ENCODE measurements at regions not wholly inside any gene's neighbourhood (a gene's known extent, or its start where the extent isn't known, plus 50 kb on each side); places are given as distances from the start of the nearest gene placed in this dataset.
"Not testable (repeated sequence)": the region's sequence is repeated elsewhere in the genome, so short reads cannot be mapped to it uniquely, and the experiment has no call there.

DNA sequence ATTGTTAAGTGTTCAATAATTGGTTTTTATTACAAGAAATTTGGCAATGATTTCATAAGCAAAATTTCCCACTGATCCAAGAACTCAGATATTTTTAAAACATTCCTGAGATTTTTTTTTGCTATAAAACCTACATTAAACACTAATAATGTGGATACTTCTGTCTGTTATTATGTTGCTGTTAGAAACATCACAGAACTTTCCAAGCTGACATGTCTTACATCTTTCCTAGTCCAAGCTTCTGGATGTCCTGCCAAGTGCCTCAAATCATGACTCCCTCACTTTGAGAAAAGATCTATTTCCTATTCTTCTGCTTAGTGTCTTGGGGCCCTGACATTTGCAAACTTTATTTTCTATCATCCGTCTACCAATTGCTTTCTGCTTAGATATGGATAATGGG, 110.8 kb downstream of the RFPL4B start:
- no peak for DNase-seq (ENCODE audit: low read depth in 4 of 4, low spot score in 3 of 4)

DNA sequence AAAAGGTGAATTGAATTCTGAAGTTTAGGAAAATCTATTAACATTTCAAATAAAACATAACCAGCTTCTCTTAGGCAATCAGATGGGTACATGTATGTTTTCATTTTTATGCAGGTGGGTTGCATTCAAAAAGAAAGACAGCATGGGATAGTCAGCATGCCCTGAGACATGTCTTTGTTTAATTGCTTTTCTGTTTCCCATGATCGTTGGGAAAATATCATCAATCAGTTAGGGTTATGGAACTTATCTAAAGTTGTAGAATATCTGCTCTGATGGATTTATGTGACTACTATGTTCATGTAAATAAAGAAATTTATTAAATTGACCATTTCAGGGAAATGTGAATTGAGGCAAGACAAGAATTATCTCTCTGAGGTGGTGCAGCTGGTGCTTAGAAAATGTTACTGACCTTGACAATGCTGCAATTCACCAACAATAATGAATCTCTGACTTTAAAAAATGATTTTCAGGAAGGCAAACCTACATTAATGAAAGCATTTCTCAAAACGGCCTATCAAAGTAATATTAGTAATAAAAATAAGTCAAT, 112.7 kb downstream of the RFPL4B start:
- DNase-seq (ENCODE audit: low read depth in 4 of 4, low spot score in 3 of 4) = no peak

DNA sequence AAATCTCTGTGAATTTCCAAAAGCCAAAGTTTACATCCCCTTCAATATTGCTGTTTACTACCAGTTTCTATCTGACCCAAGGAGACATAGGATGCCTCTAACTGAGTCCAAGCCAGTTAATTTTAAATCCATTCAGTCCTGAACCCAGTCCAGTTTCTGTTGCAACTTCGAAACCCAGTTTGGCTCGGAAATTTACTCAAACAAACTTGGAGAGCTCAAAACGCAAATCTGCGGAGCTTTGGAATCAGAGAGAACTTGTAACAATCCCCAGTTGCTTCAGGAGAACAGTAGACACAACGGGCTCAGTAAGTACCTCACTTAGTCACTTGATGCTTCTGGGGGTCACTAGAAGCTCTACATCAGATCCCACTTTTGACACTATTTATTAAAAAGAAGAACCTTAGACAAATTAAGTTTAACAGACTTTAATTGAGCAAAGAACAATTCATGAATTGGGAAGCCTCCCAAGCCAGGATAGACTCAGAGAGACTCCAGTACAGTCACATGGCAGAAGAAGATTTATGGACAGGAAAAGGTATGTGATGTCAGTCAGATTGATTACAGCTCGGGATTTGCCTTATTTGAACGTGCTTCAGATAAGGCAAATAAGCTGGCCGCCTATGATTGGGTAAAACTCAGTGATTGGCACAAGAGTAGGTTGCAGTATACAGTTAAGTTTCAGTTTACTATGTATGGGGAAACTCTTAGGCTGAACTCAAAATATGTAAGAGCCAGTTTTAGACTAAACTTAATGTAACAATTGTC, 118.0 kb downstream of the RFPL4B start:
- no peak for DNase-seq (ENCODE audit: low read depth in 4 of 4, low spot score in 3 of 4)

GRCh38 chr6:112466373-112467151, 119.4 kb downstream of the RFPL4B start:
- DNase-seq (ENCODE audit: low read depth in 4 of 4, low spot score in 3 of 4) = no peak

DNA sequence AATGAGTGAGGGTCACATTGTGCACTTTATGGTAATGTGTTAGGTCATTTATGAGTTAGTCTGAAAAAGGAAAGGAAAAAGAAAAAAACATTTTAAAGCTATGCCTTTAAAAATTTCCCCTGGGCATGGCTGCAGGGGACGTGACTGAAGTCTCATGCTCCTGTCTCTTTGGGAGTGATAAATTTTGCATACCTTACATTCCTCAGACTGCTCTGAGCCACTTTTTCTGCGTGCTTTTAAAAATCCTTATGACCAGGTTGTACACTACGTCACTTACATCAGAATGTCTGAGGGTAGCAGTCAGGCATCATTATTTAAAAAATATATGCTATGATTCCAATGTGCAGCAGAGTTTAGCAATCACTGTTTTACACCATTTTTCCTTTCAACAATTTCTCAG, 121.2 kb downstream of the RFPL4B start:
- DNase-seq (ENCODE audit: low read depth in 4 of 4, low spot score in 3 of 4) = no peak

GRCh38 chr6:112469306-112469705, 122.2 kb downstream of the RFPL4B start:
- DNase-seq (ENCODE audit: low read depth in 4 of 4, low spot score in 3 of 4) = no peak

DNA sequence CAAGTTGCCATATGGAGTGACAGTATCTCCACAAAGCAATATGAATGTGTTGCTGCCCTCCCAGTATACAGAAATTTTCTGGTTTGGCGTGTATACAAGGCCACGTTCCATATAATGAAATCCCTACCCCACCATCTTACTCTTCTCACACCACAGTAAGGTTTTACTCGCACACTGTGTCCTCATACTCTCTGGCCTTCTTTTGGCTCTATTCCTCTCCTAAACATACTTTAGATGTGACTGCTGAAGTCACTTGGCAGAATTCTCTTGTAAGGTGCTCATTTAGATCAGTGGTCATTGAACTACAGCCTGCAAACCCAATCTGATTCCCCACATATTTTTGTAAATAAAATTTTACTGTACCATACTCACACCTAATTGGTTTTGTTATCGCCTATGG, 123.2 kb downstream of the RFPL4B start:
- no peak for DNase-seq (ENCODE audit: low read depth in 4 of 4, low spot score in 3 of 4)

DNA sequence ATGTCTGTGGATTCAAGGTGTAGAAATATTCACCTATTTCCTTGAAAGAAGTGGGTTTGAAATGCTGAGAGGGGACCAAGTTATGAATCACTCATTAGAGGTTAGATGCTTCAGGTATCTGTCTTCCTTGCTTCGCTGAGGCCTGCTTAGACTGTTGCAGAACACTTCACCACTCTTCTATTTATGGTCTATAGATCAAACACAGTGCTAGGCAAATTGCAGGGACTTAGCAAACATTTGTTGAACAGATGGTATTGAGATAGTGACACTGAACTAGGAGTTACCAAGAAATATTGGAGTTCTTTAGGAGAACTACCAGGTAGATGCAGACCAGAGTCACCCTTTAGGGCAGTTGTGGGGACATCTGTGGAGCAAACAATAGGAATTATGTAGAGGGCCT, 123.8 kb downstream of the RFPL4B start:
- DNase-seq (ENCODE audit: low read depth in 4 of 4, low spot score in 3 of 4) = no peak

- DNase-seq (ENCODE audit: low read depth in 4 of 4, low spot score in 3 of 4) = no peak
These were observed 128.0 kb downstream of the RFPL4B start for GRCh38 chr6:112475083-112475482.

DNA sequence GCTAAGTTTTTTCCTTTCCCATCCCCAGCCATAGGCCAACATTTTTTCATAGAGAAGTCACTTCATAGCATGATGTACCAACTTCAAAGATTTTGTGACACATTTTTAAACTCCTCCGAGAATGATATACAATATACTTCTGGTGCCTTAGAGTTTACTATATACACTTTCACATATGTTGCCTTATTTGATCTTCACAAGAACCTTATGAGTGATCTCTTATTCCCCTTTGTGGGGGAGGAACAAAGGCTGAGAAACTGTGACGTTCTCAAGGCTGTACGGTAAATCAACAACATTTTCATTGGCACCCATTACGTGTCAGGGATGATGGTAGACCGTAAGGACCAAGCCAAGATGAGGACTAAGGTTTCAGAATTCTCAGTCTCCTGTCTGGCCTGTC, 130.0 kb downstream of the RFPL4B start:
- DNase-seq (ENCODE audit: low read depth in 4 of 4, low spot score in 3 of 4) = no peak

GRCh38 chr6:112478036-112478435, 130.9 kb downstream of the RFPL4B start:
- DNase-seq (ENCODE audit: low read depth in 4 of 4, low spot score in 3 of 4) = no peak

GRCh38 chr6:112479975-112480374, 132.8 kb downstream of the RFPL4B start:
- DNase-seq (ENCODE audit: low read depth in 4 of 4, low spot score in 3 of 4) = not testable (repeated sequence)

DNA sequence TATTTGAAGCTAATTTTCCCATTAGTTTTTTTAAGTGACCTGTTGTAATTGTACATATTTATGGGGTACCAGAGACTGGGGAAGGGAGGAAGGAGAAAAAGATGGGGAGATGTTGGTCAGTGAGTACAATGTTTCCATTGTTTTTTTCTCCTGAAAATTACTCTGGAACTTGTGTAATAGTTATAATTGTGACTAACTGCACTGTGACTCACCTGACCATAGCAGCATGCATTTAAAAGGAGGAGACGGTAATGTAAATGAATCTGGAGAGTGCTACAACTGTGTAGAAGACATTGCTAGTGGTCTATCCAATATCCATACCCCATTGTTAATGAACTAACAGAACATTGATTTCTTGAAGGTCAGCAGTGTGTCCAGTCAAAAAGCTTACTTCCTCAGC, 133.4 kb downstream of the RFPL4B start:
- no peak for DNase-seq (ENCODE audit: low read depth in 4 of 4, low spot score in 3 of 4)

DNA sequence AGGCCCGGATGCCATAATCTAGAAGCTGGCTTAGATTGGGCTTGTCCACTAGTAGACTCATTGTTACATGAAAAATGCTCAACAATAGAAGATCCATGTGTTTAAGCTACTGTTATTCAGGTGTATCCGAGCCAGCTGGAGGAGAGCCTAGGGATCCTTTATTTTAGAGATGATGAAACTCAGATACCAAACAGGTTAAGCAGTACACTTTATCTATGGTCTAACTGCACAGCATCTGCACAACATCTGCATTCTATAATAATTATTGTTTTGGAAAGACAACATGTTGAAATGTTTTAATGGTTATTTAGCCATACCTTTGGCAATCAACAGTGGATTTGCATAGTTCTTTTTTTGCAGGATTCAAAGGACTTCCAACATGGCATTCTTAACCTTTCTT, 134.1 kb downstream of the RFPL4B start:
- no peak for DNase-seq (ENCODE audit: low read depth in 4 of 4, low spot score in 3 of 4)

- no peak for DNase-seq (ENCODE audit: low read depth in 4 of 4, low spot score in 3 of 4)
These were observed 135.2 kb downstream of the RFPL4B start for GRCh38 chr6:112482373-112482772.

GRCh38 chr6:112485120-112485826, 138.1 kb downstream of the RFPL4B start:
- DNase-seq (ENCODE audit: low read depth in 4 of 4, low spot score in 3 of 4) = no peak

- DNase-seq (ENCODE audit: low read depth in 4 of 4, low spot score in 3 of 4) = no peak
These were observed 138.7 kb downstream of the RFPL4B start for GRCh38 chr6:112485827-112486212.

GRCh38 chr6:112486454-112486853, 139.3 kb downstream of the RFPL4B start:
- DNase-seq (ENCODE audit: low read depth in 4 of 4, low spot score in 3 of 4) = no peak

DNA sequence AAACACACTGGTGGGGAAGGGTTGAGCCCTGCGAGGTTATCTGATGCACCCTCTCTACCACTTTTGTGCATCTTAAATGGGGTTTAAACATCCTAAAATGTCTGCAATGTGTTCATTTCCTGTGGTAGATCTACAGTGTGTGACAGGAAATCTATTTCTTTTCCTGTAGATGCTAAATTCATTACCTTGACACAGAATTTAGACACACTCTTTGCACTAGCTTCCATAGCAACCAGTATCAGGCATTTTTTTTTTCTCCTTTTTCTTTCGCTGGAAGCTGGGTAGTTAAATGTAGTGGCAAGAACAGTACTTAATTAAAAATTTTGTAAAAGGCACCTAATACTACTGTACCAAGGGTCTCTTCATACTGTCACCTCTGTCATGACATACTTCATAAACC, 141.1 kb downstream of the RFPL4B start:
- DNase-seq (ENCODE audit: low read depth in 4 of 4, low spot score in 3 of 4) = no peak

DNA sequence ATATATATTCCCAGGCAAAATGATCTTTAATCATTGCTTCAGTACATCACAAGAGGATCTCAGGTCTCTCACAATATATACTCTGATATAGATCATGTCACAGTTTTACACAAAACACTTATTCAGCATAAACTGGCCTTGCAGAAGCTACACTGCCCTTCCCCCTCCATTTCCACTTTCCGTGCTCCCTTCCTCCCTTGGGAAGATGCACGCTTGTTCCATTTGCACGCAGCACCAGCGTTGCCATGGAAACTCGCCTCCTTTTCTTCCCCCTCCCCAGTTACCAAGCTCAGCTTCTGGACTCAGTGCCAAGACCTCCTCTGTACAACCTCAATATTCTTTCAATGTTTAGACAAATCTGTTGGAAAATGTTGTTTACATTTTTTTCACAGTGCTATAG, 154.6 kb downstream of the RFPL4B start:
- peak; percentile 24 to 55 (median 42) for DNase-seq (ENCODE audit: low read depth in 4 of 4, low spot score in 3 of 4)

- no peak for DNase-seq (ENCODE audit: low read depth in 4 of 4, low spot score in 3 of 4)
These were observed 155.4 kb downstream of the RFPL4B start for GRCh38 chr6:112502351-112503090.
